SU-DHL-6 (cell line): ENCODE measurements at regions not wholly inside any gene's neighbourhood (a gene's known extent, or its start where the extent isn't known, plus 50 kb on each side); places are given as distances from the start of the nearest gene placed in this dataset.

Experiments
- CTCF ChIP-seq: fragments of 200-600 bp; sonication (generic); IDR thresholded peaks from one replicate; pipeline ENCODE4 v1.5.1; 2017; ENCODE audit warnings: antibody characterized with exemption, mild to moderate bottlenecking, low read length, moderate library complexity; ENCODE audit not compliant: insufficient read depth, poor library complexity, severe bottlenecking
- EZH2phosphoT487 ChIP-seq: fragments of 200-600 bp; sonication (generic), shearing (Covaris generic); conservative IDR thresholded peaks from 2 replicates; pipeline ENCODE4 v1.6.1; 2018; ENCODE audit warnings: mild to moderate bottlenecking, antibody characterized with exemption, low read length, moderate library complexity, mixed read lengths

GRCh38 chr2:120999377-121000097, 263.9 kb downstream of the GLI2 start:
- TF ChIP-seq CTCF: no peak
- TF ChIP-seq EZH2phosphoT487: no peak
